Activated T-helper 1 cell treated with anti-CD3 and anti-CD28 coated beads, Interleukin-12 subunit alpha, Interleukin-12 subunit beta, Interleukin-2, Interleukin-4 antibody, amounts not matched to agents 30 ng/mL and 10 ng/mL and 1 ng/mL, durations not matched to agents 14 hours and 24 hours and 36 hours (primary cell): ENCODE measurements at regions not wholly inside any gene's neighbourhood (a gene's known extent, or its start where the extent isn't known, plus 50 kb on each side); places are given as distances from the start of the nearest gene placed in this dataset.

Experiments
- DNase-seq: peaks from one replicate; pipeline ENCODE4 v3.0.0; 2021; ENCODE audit warnings: low spot score
- H3K27ac Mint-ChIP-seq: one replicate; pipeline ENCODE4 v1.8.0; 2021; ENCODE audit warnings: mild to moderate bottlenecking, mixed read lengths
- H3K27me3 Mint-ChIP-seq: one replicate; pipeline ENCODE4 v1.8.0; 2022; ENCODE audit warnings: mild to moderate bottlenecking, moderate library complexity, mixed read lengths; ENCODE audit not compliant: insufficient read depth
- H3K36me3 Mint-ChIP-seq: one replicate; pipeline ENCODE4 v1.8.0; 2021; ENCODE audit warnings: low read depth, mixed read lengths
- H3K4me1 Mint-ChIP-seq: one replicate; pipeline ENCODE4 v1.8.0; 2021; ENCODE audit warnings: low read depth, mixed read lengths
- H3K4me3 Mint-ChIP-seq: one replicate; pipeline ENCODE4 v1.8.0; 2021; ENCODE audit warnings: mild to moderate bottlenecking, moderate library complexity, mixed read lengths
- H3K9me3 Mint-ChIP-seq: one replicate; pipeline ENCODE4 v1.8.0; 2021; ENCODE audit warnings: mixed read lengths
- intact Hi-C: fragments of 100-400 bp; cut with micrococcal nuclease; formaldehyde crosslinking; loops from one replicate; pipeline ENCODE4 v1.15.1; 2024

- H3K27me3 Mint-ChIP-seq, result peaks cover 4% of the 10 kb centered on the region
- no peaks in the 10 kb centered on the region for H3K36me3 Mint-ChIP-seq
- no peaks in the 10 kb centered on the region for H3K4me1 Mint-ChIP-seq
- intact Hi-C loops, result no loop called here
- no peak overlapping the region for H3K27ac Mint-ChIP-seq
- H3K4me3 Mint-ChIP-seq, result no peak overlapping the region
- peaks cover under 1% of the 10 kb centered on the region for H3K9me3 Mint-ChIP-seq
- DNase-seq, result no peak
Observed at GRCh38 chr22:47372596-47373385, 610.3 kb downstream of the TBC1D22A start.

GRCh38 chr22:47372111-47372581 lies 609.7 kb downstream of the TBC1D22A start:
- H3K27ac Mint-ChIP-seq, result no peak overlapping the region
- intact Hi-C loops, result no loop called here

GRCh38 chr22:47371263-47372090 lies 609.0 kb downstream of the TBC1D22A start:
- H3K9me3 Mint-ChIP-seq, result no peaks in the 10 kb centered on the region
- H3K4me1 Mint-ChIP-seq, result no peaks in the 10 kb centered on the region
- peaks cover 4% of the 10 kb centered on the region for H3K27me3 Mint-ChIP-seq
- DNase-seq, result no peak
- H3K4me3 Mint-ChIP-seq, result no peak overlapping the region
- intact Hi-C loops, result no loop called here
- no peaks in the 10 kb centered on the region for H3K36me3 Mint-ChIP-seq
- H3K27ac Mint-ChIP-seq, result no peak overlapping the region

More at GRCh38 chr22:47372111-47372581, 609.7 kb downstream of the TBC1D22A start:
- Mint-ChIP-seq H3K27me3 (peaks cover 4% of the 10 kb centered on the region), H3K4me3 (no peak overlapping the region), H3K36me3 (no peaks in the 10 kb centered on the region), H3K4me1 (no peaks in the 10 kb centered on the region), H3K9me3 (no peaks in the 10 kb centered on the region)
- no peak for DNase-seq

- H3K36me3 Mint-ChIP-seq, result no peaks in the 10 kb centered on the region
- no peak overlapping the region for H3K27ac Mint-ChIP-seq
- no peak overlapping the region for H3K4me3 Mint-ChIP-seq
- no peaks in the 10 kb centered on the region for H3K9me3 Mint-ChIP-seq
- no peak for DNase-seq
- peaks cover 4% of the 10 kb centered on the region for H3K27me3 Mint-ChIP-seq
- intact Hi-C loops, result no loop called here
- H3K4me1 Mint-ChIP-seq, result no peaks in the 10 kb centered on the region
Observed at GRCh38 chr22:47370448-47371262, 608.2 kb downstream of the TBC1D22A start.

- Mint-ChIP-seq H3K4me1 (no peaks in the 10 kb centered on the region), H3K4me3 (no peak overlapping the region), H3K9me3 (no peaks in the 10 kb centered on the region), H3K27me3 (peaks cover 6% of the 10 kb centered on the region), H3K27ac (no peak overlapping the region), H3K36me3 (no peaks in the 10 kb centered on the region)
- DNase-seq, result no peak
- intact Hi-C loops, result no loop called here
Observed at GRCh38 chr22:47369431-47370015, 607.1 kb downstream of the TBC1D22A start.

- H3K27me3 Mint-ChIP-seq, result peaks cover 6% of the 10 kb centered on the region
- no peak for DNase-seq
- H3K36me3 Mint-ChIP-seq, result no peaks in the 10 kb centered on the region
- no peak overlapping the region for H3K4me3 Mint-ChIP-seq
- H3K4me1 Mint-ChIP-seq, result no peaks in the 10 kb centered on the region
- intact Hi-C loops, result no loop called here
- peaks cover 4% of the 10 kb centered on the region for H3K9me3 Mint-ChIP-seq
- H3K27ac Mint-ChIP-seq, result no peak overlapping the region
Observed at GRCh38 chr22:47369020-47369419, 606.6 kb downstream of the TBC1D22A start.

GRCh38 chr22:47367993-47368945 lies 605.8 kb downstream of the TBC1D22A start:
- Mint-ChIP-seq H3K4me3 (no peak overlapping the region), H3K27me3 (peaks cover 6% of the 10 kb centered on the region), H3K4me1 (no peaks in the 10 kb centered on the region), H3K27ac (no peak overlapping the region), H3K36me3 (no peaks in the 10 kb centered on the region), H3K9me3 (peaks cover 6% of the 10 kb centered on the region)
- DNase-seq, result no peak
- intact Hi-C loops, result no loop called here

- intact Hi-C loops, result no loop called here
- DNase-seq, result no peak
- no peak overlapping the region for H3K27ac Mint-ChIP-seq
- H3K4me3 Mint-ChIP-seq, result no peak overlapping the region
- no peaks in the 10 kb centered on the region for H3K4me1 Mint-ChIP-seq
- peaks cover 6% of the 10 kb centered on the region for H3K27me3 Mint-ChIP-seq
- no peaks in the 10 kb centered on the region for H3K36me3 Mint-ChIP-seq
- peaks cover 10% of the 10 kb centered on the region for H3K9me3 Mint-ChIP-seq
Observed at GRCh38 chr22:47367107-47367690, 604.7 kb downstream of the TBC1D22A start.

- H3K36me3 Mint-ChIP-seq, result no peaks in the 10 kb centered on the region
- intact Hi-C loops, result no loop called here
- no peak overlapping the region for H3K27ac Mint-ChIP-seq
- DNase-seq, result no peak
- H3K4me1 Mint-ChIP-seq, result no peaks in the 10 kb centered on the region
- H3K4me3 Mint-ChIP-seq, result no peak overlapping the region
- H3K27me3 Mint-ChIP-seq, result peaks cover 8% of the 10 kb centered on the region
- H3K9me3 Mint-ChIP-seq, result peaks cover 13% of the 10 kb centered on the region
Observed at GRCh38 chr22:47366026-47366767, 603.7 kb downstream of the TBC1D22A start.

GRCh38 chr22:47361247-47361646 lies 598.8 kb downstream of the TBC1D22A start:
- Mint-ChIP-seq H3K4me3 (no peak overlapping the region), H3K36me3 (no peaks in the 10 kb centered on the region), H3K27ac (no peak overlapping the region), H3K9me3 (peaks cover 15% of the 10 kb centered on the region), H3K4me1 (no peaks in the 10 kb centered on the region), H3K27me3 (peaks cover 5% of the 10 kb centered on the region)
- intact Hi-C loops, result no loop called here
- DNase-seq, result no peak

GRCh38 chr22:47357493-47357892 lies 595.0 kb downstream of the TBC1D22A start:
- intact Hi-C loops, result no loop called here
- Mint-ChIP-seq H3K36me3 (no peaks in the 10 kb centered on the region), H3K4me3 (no peak overlapping the region), H3K9me3 (peaks cover 6% of the 10 kb centered on the region), H3K4me1 (no peaks in the 10 kb centered on the region), H3K27ac (no peak overlapping the region), H3K27me3 (peaks cover 2% of the 10 kb centered on the region)
- DNase-seq, result no peak
